OCI-LY7 (cell line): ENCODE measurements at regions not wholly inside any gene's neighbourhood (a gene's known extent, or its start where the extent isn't known, plus 50 kb on each side); places are given as distances from the start of the nearest gene placed in this dataset.

Source experiments
- EZH2phosphoT487 ChIP-seq: fragments of 200-600 bp; sonication (generic); IDR thresholded peaks from 2 replicates; pipeline ENCODE4 v1.6.1; 2018; ENCODE audit warnings: low read depth, borderline replicate concordance, mild to moderate bottlenecking, mixed run types, antibody characterized with exemption, low read length, moderate library complexity, mixed read lengths
- TF ChIP-seq, protein P1 (sequence below): fragments of 200-600 bp; sonication (generic); conservative IDR thresholded peaks from 2 replicates; pipeline ENCODE4 v1.5.1; 2014; ENCODE audit warnings: mild to moderate bottlenecking, antibody characterized with exemption, low read length, moderate library complexity, mixed read lengths

- TF ChIP-seq, protein P1, sequence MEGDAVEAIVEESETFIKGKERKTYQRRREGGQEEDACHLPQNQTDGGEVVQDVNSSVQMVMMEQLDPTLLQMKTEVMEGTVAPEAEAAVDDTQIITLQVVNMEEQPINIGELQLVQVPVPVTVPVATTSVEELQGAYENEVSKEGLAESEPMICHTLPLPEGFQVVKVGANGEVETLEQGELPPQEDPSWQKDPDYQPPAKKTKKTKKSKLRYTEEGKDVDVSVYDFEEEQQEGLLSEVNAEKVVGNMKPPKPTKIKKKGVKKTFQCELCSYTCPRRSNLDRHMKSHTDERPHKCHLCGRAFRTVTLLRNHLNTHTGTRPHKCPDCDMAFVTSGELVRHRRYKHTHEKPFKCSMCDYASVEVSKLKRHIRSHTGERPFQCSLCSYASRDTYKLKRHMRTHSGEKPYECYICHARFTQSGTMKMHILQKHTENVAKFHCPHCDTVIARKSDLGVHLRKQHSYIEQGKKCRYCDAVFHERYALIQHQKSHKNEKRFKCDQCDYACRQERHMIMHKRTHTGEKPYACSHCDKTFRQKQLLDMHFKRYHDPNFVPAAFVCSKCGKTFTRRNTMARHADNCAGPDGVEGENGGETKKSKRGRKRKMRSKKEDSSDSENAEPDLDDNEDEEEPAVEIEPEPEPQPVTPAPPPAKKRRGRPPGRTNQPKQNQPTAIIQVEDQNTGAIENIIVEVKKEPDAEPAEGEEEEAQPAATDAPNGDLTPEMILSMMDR, result no peak
- no peak for TF ChIP-seq EZH2phosphoT487
Observed at GRCh38 chr10:9010931-9011670, 956.6 kb downstream of the GATA3 start.
